Suprapubic skin (tissue), 4 donors: ENCODE measurements at regions not wholly inside any gene's neighbourhood (a gene's known extent, or its start where the extent isn't known, plus 50 kb on each side); places are given as distances from the start of the nearest gene placed in this dataset.

Experiments used
- EP300 ChIP-seq: sonication (generic); formaldehyde crosslinking; IDR thresholded peaks from one replicate; pipeline ENCODE4 v1.6.1; 2017; ENCODE audit warnings: antibody characterized with exemption
- POLR2A ChIP-seq, 2 donors: fragments of 450-650 bp; IDR thresholded peaks; one replicate each; pipeline ENCODE4 v1.6.1; 2017; ENCODE audit warnings: antibody characterized with exemption in 2 of 2, mild to moderate bottlenecking in 2 of 2, moderate library complexity in 2 of 2
- POLR2AphosphoS5 ChIP-seq, 3 donors: sonication (generic); formaldehyde crosslinking; IDR thresholded peaks; one replicate each; pipeline ENCODE4 v1.6.1; 2017; ENCODE audit warnings: antibody characterized with exemption in 3 of 3
- TF ChIP-seq, protein P1 (sequence below), 2 donors: fragments of 200-600 bp in 1 of 2; fragments of 450-650 bp in 1 of 2; sonication (generic) in 1 of 2; IDR thresholded peaks; one replicate each; pipeline ENCODE4 v1.5.1; 2016 to 2019; ENCODE audit warnings: antibody characterized with exemption in 2 of 2, mild to moderate bottlenecking in 1 of 2, moderate library complexity in 1 of 2

GRCh38 chr12:105485321-105485910 is 154.9 kb downstream of the C12orf75 start:
- TF ChIP-seq, protein P1, sequence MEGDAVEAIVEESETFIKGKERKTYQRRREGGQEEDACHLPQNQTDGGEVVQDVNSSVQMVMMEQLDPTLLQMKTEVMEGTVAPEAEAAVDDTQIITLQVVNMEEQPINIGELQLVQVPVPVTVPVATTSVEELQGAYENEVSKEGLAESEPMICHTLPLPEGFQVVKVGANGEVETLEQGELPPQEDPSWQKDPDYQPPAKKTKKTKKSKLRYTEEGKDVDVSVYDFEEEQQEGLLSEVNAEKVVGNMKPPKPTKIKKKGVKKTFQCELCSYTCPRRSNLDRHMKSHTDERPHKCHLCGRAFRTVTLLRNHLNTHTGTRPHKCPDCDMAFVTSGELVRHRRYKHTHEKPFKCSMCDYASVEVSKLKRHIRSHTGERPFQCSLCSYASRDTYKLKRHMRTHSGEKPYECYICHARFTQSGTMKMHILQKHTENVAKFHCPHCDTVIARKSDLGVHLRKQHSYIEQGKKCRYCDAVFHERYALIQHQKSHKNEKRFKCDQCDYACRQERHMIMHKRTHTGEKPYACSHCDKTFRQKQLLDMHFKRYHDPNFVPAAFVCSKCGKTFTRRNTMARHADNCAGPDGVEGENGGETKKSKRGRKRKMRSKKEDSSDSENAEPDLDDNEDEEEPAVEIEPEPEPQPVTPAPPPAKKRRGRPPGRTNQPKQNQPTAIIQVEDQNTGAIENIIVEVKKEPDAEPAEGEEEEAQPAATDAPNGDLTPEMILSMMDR (IDR thresholded peaks at IDR 0.05): no peak
- no peak for TF ChIP-seq POLR2A (IDR thresholded peaks at IDR 0.05)
- TF ChIP-seq POLR2AphosphoS5 (IDR thresholded peaks at IDR 0.05): no peak
- no peak for TF ChIP-seq EP300
